H1 (cell line): ENCODE measurements at regions not wholly inside any gene's neighbourhood (a gene's known extent, or its start where the extent isn't known, plus 50 kb on each side); places are given as distances from the start of the nearest gene placed in this dataset.

Experiments used
- EP300 ChIP-seq, 2 experiments: IDR thresholded peaks; 1 replicate in 1 of 2; 2 replicates in 1 of 2; pipeline ENCODE4 v1.6.1; 2011 to 2012; ENCODE audit warnings: low read depth in 2 of 2, low read length in 2 of 2, mild to moderate bottlenecking in 2 of 2, borderline replicate concordance in 1 of 2, inconsistent platforms in 1 of 2, moderate library complexity in 1 of 2
- RFX5 ChIP-seq: IDR thresholded peaks from 2 replicates; pipeline ENCODE4 v1.6.1; 2011; ENCODE audit warnings: low read depth, low read length, improper control_type of control experiment, borderline replicate concordance
- TAF7 ChIP-seq: optimal IDR thresholded peaks from 2 replicates; pipeline ENCODE3; 2011; ENCODE audit warnings: low read depth, mild to moderate bottlenecking, inconsistent platforms, low read length, moderate library complexity, borderline replicate concordance
- TEAD4 ChIP-seq: IDR thresholded peaks from 2 replicates; pipeline ENCODE4 v1.6.1; 2012; ENCODE audit warnings: low read depth, low read length, inconsistent platforms, mixed read lengths
- TF ChIP-seq, protein P1 (sequence below): fragments of 300-600 bp; sonication (generic); IDR thresholded peaks from 2 replicates; pipeline ENCODE4 v1.7.1; 2012; ENCODE audit warnings: low read length, moderate library complexity, mild to moderate bottlenecking, inconsistent platforms; ENCODE audit not compliant: insufficient replicate concordance

DNA sequence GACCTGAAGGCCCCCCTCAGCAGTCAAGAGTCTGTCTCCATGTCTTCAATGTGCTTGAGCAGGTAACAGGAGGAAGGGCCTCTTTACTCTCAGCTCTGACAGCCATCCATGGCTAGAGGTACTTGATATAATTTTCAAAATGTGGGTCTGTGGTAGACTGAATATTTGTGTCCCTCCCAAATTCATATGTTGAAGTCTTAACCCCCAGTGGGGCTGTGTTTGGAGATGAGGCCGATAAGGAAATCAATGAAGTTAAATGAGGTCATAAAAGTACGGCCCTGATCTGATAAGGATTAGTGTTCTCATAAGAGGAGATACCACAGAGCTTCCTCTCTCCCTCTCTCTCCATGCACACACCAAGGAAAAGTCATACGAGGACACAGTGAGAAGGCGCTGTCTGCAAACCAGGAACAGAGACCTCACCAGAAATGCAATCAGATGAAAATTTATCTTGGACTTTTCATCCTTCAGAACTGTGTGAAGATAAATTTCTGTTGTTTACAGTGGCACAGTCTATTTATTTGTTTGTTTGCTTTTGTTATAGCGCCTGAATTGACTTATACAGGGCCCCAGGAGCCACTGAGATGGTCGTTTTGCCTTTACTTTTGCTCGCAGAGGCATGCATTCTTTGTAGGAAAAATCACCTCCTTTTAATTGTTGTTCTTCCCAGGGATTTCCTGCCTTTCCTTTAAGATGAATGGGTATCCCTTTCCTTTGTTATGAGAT is 274.8 kb upstream of the TRIB2 start (continued):
- TF ChIP-seq RFX5: no peak
- TF ChIP-seq TEAD4: no peak
- no peak for TF ChIP-seq TAF7
- TF ChIP-seq, protein P1, sequence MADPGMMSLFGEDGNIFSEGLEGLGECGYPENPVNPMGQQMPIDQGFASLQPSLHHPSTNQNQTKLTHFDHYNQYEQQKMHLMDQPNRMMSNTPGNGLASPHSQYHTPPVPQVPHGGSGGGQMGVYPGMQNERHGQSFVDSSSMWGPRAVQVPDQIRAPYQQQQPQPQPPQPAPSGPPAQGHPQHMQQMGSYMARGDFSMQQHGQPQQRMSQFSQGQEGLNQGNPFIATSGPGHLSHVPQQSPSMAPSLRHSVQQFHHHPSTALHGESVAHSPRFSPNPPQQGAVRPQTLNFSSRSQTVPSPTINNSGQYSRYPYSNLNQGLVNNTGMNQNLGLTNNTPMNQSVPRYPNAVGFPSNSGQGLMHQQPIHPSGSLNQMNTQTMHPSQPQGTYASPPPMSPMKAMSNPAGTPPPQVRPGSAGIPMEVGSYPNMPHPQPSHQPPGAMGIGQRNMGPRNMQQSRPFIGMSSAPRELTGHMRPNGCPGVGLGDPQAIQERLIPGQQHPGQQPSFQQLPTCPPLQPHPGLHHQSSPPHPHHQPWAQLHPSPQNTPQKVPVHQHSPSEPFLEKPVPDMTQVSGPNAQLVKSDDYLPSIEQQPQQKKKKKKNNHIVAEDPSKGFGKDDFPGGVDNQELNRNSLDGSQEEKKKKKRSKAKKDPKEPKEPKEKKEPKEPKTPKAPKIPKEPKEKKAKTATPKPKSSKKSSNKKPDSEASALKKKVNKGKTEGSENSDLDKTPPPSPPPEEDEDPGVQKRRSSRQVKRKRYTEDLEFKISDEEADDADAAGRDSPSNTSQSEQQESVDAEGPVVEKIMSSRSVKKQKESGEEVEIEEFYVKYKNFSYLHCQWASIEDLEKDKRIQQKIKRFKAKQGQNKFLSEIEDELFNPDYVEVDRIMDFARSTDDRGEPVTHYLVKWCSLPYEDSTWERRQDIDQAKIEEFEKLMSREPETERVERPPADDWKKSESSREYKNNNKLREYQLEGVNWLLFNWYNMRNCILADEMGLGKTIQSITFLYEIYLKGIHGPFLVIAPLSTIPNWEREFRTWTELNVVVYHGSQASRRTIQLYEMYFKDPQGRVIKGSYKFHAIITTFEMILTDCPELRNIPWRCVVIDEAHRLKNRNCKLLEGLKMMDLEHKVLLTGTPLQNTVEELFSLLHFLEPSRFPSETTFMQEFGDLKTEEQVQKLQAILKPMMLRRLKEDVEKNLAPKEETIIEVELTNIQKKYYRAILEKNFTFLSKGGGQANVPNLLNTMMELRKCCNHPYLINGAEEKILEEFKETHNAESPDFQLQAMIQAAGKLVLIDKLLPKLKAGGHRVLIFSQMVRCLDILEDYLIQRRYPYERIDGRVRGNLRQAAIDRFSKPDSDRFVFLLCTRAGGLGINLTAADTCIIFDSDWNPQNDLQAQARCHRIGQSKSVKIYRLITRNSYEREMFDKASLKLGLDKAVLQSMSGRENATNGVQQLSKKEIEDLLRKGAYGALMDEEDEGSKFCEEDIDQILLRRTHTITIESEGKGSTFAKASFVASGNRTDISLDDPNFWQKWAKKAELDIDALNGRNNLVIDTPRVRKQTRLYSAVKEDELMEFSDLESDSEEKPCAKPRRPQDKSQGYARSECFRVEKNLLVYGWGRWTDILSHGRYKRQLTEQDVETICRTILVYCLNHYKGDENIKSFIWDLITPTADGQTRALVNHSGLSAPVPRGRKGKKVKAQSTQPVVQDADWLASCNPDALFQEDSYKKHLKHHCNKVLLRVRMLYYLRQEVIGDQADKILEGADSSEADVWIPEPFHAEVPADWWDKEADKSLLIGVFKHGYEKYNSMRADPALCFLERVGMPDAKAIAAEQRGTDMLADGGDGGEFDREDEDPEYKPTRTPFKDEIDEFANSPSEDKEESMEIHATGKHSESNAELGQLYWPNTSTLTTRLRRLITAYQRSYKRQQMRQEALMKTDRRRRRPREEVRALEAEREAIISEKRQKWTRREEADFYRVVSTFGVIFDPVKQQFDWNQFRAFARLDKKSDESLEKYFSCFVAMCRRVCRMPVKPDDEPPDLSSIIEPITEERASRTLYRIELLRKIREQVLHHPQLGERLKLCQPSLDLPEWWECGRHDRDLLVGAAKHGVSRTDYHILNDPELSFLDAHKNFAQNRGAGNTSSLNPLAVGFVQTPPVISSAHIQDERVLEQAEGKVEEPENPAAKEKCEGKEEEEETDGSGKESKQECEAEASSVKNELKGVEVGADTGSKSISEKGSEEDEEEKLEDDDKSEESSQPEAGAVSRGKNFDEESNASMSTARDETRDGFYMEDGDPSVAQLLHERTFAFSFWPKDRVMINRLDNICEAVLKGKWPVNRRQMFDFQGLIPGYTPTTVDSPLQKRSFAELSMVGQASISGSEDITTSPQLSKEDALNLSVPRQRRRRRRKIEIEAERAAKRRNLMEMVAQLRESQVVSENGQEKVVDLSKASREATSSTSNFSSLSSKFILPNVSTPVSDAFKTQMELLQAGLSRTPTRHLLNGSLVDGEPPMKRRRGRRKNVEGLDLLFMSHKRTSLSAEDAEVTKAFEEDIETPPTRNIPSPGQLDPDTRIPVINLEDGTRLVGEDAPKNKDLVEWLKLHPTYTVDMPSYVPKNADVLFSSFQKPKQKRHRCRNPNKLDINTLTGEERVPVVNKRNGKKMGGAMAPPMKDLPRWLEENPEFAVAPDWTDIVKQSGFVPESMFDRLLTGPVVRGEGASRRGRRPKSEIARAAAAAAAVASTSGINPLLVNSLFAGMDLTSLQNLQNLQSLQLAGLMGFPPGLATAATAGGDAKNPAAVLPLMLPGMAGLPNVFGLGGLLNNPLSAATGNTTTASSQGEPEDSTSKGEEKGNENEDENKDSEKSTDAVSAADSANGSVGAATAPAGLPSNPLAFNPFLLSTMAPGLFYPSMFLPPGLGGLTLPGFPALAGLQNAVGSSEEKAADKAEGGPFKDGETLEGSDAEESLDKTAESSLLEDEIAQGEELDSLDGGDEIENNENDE: no peak
- TF ChIP-seq EP300 (IDR thresholded peaks at IDR 0.05; ENCODE audit: borderline replicate concordance in 1 of 2, low read depth in 2 of 2, low read length in 2 of 2): no peak
